Activated naive CD4-positive, alpha-beta T cell treated with anti-CD3 and anti-CD28 coated beads for 36 hours (primary cell): ENCODE measurements at regions not wholly inside any gene's neighbourhood (a gene's known extent, or its start where the extent isn't known, plus 50 kb on each side); places are given as distances from the start of the nearest gene placed in this dataset.

Source experiments
- CTCF ChIA-PET: fragments of 350-600 bp; sonication (Branson Sonifier 250); formaldehyde crosslinking; loops from one replicate; lab custom pipeline; 2021; ENCODE audit warnings: antibody characterized with exemption; lab: Charles Lee
- DNase-seq: peaks from one replicate; pipeline ENCODE4 v3.0.0-alpha.2; 2020
- H3K27ac Mint-ChIP-seq: one replicate; pipeline ENCODE4 v1.8.0; 2021; ENCODE audit warnings: mild to moderate bottlenecking, mixed read lengths
- H3K27me3 Mint-ChIP-seq: one replicate; pipeline ENCODE4 v1.8.0; 2021; ENCODE audit warnings: low read depth, mixed read lengths
- H3K36me3 Mint-ChIP-seq: one replicate; pipeline ENCODE4 v1.8.0; 2021; ENCODE audit warnings: low read depth, mixed read lengths
- H3K4me1 Mint-ChIP-seq: one replicate; pipeline ENCODE4 v1.8.0; 2021; ENCODE audit warnings: low read depth, mixed read lengths
- H3K4me3 Mint-ChIP-seq: one replicate; pipeline ENCODE4 v1.8.0; 2021; ENCODE audit warnings: mild to moderate bottlenecking, moderate library complexity, mixed read lengths
- H3K9me3 Mint-ChIP-seq: one replicate; pipeline ENCODE4 v1.8.0; 2021; ENCODE audit warnings: mixed read lengths
- intact Hi-C: fragments of 100-400 bp; cut with micrococcal nuclease; formaldehyde crosslinking; loops from one replicate; pipeline ENCODE4 v1.15.1; 2023

DNA sequence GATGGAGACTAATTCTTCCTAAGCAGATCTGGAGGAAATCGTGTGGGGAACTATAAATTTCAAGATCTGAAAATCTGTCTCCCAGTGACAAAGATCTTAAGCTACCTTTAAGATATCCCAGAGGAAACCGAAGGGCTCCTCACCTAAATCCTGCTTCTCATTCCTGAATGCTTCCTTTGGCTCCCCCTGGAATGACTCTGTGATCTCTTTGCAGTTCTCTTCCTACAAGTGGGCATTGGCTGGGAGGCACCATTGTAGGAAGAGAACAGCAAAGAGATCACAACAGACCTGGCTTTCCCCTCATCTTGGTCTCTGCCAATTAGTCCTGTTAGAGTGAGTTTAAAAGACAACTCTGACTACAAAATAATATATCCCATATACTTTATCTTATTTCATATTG is 70.0 kb upstream of the KCNH7 start:
- Mint-ChIP-seq H3K9me3 (no peaks in the 10 kb centered on the region), H3K4me1 (no peaks in the 10 kb centered on the region), H3K4me3 (no peak overlapping the region), H3K36me3 (no peaks in the 10 kb centered on the region), H3K27me3 (no peaks in the 10 kb centered on the region), H3K27ac (no peak overlapping the region)
- CTCF ChIA-PET = no interaction called here
- intact Hi-C loops = no loop called here
- no peak for DNase-seq

DNA sequence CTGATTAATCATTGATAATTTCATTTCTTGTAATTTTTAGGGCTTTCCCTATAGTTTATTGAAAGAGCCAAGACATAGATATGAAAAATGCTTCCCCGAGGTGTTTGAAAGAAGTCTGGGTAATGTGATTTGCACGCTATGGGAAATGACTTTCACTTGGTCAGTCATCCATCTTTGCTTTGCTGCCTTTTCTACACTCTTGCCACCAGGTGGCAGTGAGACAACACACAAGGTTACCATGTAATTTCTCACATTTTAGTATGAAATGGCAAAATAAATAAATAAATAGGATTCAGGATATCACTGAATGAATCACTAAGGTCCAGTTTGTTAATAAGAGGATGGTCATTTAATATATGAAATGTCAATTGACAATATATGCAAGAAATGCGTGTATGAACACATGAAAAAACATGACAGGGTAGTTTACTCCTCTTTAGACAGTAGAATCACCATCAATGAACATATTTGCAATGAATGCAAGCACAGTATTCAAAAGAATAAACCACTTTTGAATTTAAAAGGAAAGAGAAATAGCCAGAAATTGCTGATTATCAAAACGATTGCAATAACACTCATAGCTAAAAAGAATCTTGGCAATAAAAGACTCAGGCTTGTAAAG is 52.2 kb upstream of the KCNH7 start:
- intact Hi-C loops = loop anchor here (2.0 kb wide), 1 partner anchor 242 kb away; no protein-coding TSS in a partner anchor
- peak; percentile 15 for DNase-seq
- no peaks in the 10 kb centered on the region for H3K36me3 Mint-ChIP-seq
- CTCF ChIA-PET = interaction anchor here (0.5 to 0.6 kb wide), 3 partner anchors 185 to 1215 kb away, joined by 4 to 12 read pairs (median 4); no protein-coding TSS in a partner anchor
- H3K4me3 Mint-ChIP-seq = no peak overlapping the region
- no peaks in the 10 kb centered on the region for H3K4me1 Mint-ChIP-seq
- no peaks in the 10 kb centered on the region for H3K27me3 Mint-ChIP-seq
- H3K27ac Mint-ChIP-seq = no peak overlapping the region
- no peaks in the 10 kb centered on the region for H3K9me3 Mint-ChIP-seq

DNA sequence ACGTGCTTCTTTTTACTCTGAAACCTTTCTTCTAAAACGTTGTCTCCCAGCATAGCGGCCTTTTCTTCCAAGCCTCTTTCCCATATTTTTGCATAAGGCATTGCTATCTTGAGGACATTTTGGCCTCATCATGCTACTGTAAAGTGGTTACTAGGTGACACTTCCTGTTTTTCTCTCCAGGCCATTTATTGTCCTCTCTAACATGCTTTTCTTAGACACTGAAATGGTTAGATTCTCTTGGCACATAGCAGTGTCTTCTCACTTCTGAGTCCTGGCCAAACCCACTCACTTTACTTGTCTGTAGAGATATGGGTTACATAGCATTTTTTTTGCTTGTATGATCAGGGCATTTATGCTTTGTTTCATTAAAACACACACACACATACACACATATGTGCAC is 50.1 kb upstream of the KCNH7 start:
- Mint-ChIP-seq H3K4me3 (no peak overlapping the region), H3K27ac (no peak overlapping the region), H3K4me1 (no peaks in the 10 kb centered on the region), H3K27me3 (no peaks in the 10 kb centered on the region), H3K36me3 (no peaks in the 10 kb centered on the region), H3K9me3 (no peaks in the 10 kb centered on the region)
- CTCF ChIA-PET = no interaction called here
- DNase-seq = no peak
- intact Hi-C loops = no loop called here
